CD8-positive, alpha-beta memory T cell (primary cell): ENCODE measurements at regions not wholly inside any gene's neighbourhood (a gene's known extent, or its start where the extent isn't known, plus 50 kb on each side); places are given as distances from the start of the nearest gene placed in this dataset.

Experiments used
- CTCF ChIA-PET: fragments of 350-600 bp; sonication (Branson Sonifier 250); formaldehyde crosslinking; loops from one replicate; lab custom pipeline; 2021; ENCODE audit warnings: antibody characterized with exemption; lab: Charles Lee
- POLR2A ChIA-PET: fragments of 350-600 bp; sonication (Branson Sonifier 250); formaldehyde crosslinking; loops from one replicate; lab custom pipeline; 2021; ENCODE audit warnings: antibody characterized with exemption; lab: Charles Lee
- DNase-seq, 5 donors: peaks; one replicate each; pipeline versions ENCODE4 v3.0.0 to v3.0.0-alpha.2; 2020 to 2022; ENCODE audit warnings: mixed read lengths in 1 of 5
- H3K27ac ChIP-seq: one replicate; pipeline ENCODE4 v1.7.0; 2013; ENCODE audit warnings: low read depth, mild to moderate bottlenecking, low read length, moderate library complexity
- H3K27me3 ChIP-seq: 2 replicates; pipeline ENCODE4 v1.7.0; 2013; ENCODE audit warnings: low read length, mild to moderate bottlenecking; ENCODE audit not compliant: insufficient read depth, poor library complexity, severe bottlenecking
- H3K36me3 ChIP-seq: 2 replicates; pipeline ENCODE4 v1.7.0; 2013; ENCODE audit warnings: mild to moderate bottlenecking, low read length, moderate library complexity; ENCODE audit not compliant: insufficient read depth
- H3K4me1 ChIP-seq: 2 replicates; pipeline ENCODE4 v1.7.0; 2013; ENCODE audit warnings: mild to moderate bottlenecking, low read length, moderate library complexity; ENCODE audit not compliant: insufficient read depth
- H3K4me3 ChIP-seq: 2 replicates; pipeline ENCODE4 v1.7.0; 2013; ENCODE audit warnings: mild to moderate bottlenecking, low read length
- H3K9me3 ChIP-seq: 2 replicates; pipeline ENCODE4 v1.7.0; 2013; ENCODE audit warnings: mild to moderate bottlenecking, low read length
- H3K27ac Mint-ChIP-seq, 8 donors: one replicate each; pipeline ENCODE4 v1.8.0; 2020 to 2021; ENCODE audit warnings: mixed read lengths in 8 of 8, mild to moderate bottlenecking in 6 of 8, inconsistent platforms in 3 of 8, moderate library complexity in 3 of 8
- H3K27me3 Mint-ChIP-seq, 2 donors: one replicate each; pipeline ENCODE4 v1.8.0; 2020 to 2021; ENCODE audit warnings: mixed read lengths in 2 of 2, mild to moderate bottlenecking in 1 of 2, moderate library complexity in 1 of 2
- H3K36me3 Mint-ChIP-seq, 3 donors: one replicate each; pipeline ENCODE4 v1.8.0; 2020 to 2021; ENCODE audit warnings: mixed read lengths in 3 of 3, inconsistent platforms in 1 of 3, mild to moderate bottlenecking in 1 of 3
- H3K4me1 Mint-ChIP-seq, 3 donors: one replicate each; pipeline ENCODE4 v1.8.0; 2020 to 2021; ENCODE audit warnings: mixed read lengths in 3 of 3, inconsistent platforms in 1 of 3, mild to moderate bottlenecking in 1 of 3
- H3K4me3 Mint-ChIP-seq, 7 donors: one replicate each; pipeline ENCODE4 v1.8.0; 2020 to 2021; ENCODE audit warnings: mixed read lengths in 7 of 7, mild to moderate bottlenecking in 6 of 7, moderate library complexity in 4 of 7, inconsistent platforms in 2 of 7
- H3K9me3 Mint-ChIP-seq, 5 donors: one replicate each; pipeline ENCODE4 v1.8.0; 2020 to 2022; ENCODE audit warnings: mixed read lengths in 5 of 5, mild to moderate bottlenecking in 3 of 5, moderate library complexity in 2 of 5, inconsistent platforms in 1 of 5

- no peak for DNase-seq
- no peak overlapping the region for H3K4me3 ChIP-seq
- no peak overlapping the region for H3K27ac ChIP-seq
- CTCF ChIA-PET = no interaction called here
- H3K4me1 ChIP-seq = no peaks in the 10 kb centered on the region
- Mint-ChIP-seq H3K4me3 (no peak overlapping the region), H3K27ac (no peak overlapping the region), H3K36me3 (no peaks in the 10 kb centered on the region), H3K9me3 (peaks cover 0 to 5% (median 2%) of the 10 kb centered on the region in 5 donors), H3K27me3 (peaks cover 0 to 4% of the 10 kb centered on the region in 2 donors), H3K4me1 (no peaks in the 10 kb centered on the region)
- POLR2A ChIA-PET = no interaction called here
- H3K9me3 ChIP-seq = no peaks in the 10 kb centered on the region
- no peaks in the 10 kb centered on the region for H3K36me3 ChIP-seq
- no peaks in the 10 kb centered on the region for H3K27me3 ChIP-seq
These were observed 739.4 kb downstream of the MCTP2 start for GRCh38 chr15:94970802-94971201.

DNA sequence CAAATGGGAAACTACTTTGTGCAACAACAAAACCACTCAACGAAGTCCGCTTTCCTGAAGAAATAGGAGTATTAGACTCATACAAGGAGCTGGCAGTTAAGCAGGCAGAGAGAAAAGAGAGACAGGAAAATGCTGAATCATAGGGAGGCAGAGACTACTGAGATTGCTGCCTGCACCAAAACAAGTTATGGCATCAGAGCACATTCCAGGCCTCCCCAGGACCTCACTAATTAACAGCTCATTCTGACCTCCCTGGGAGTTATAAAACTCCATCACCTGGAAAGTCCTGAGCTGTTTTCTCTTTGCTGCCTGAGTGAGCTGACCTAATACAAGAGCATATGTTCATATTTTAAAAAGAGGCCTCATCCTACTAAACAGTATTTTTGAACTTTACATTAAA, 741.0 kb downstream of the MCTP2 start:
- POLR2A ChIA-PET = no interaction called here
- no peak overlapping the region for H3K4me3 ChIP-seq
- H3K27me3 Mint-ChIP-seq = peaks cover 0 to 3% of the 10 kb centered on the region in 2 donors
- H3K9me3 ChIP-seq = no peaks in the 10 kb centered on the region
- DNase-seq = no peak
- H3K4me1 ChIP-seq = no peaks in the 10 kb centered on the region
- no peak overlapping the region for H3K27ac ChIP-seq
- no peak overlapping the region for H3K4me3 Mint-ChIP-seq
- H3K4me1 Mint-ChIP-seq = no peaks in the 10 kb centered on the region
- H3K27ac Mint-ChIP-seq = no peak overlapping the region
- H3K36me3 Mint-ChIP-seq = no peaks in the 10 kb centered on the region
- CTCF ChIA-PET = no interaction called here
- no peaks in the 10 kb centered on the region for H3K27me3 ChIP-seq
- H3K9me3 Mint-ChIP-seq = peaks cover 0 to 8% (median 2%) of the 10 kb centered on the region in 5 donors
- no peaks in the 10 kb centered on the region for H3K36me3 ChIP-seq

- DNase-seq = no peak
- no peaks in the 10 kb centered on the region for H3K4me1 Mint-ChIP-seq
These were observed 755.7 kb downstream of the MCTP2 start for GRCh38 chr15:94987085-94987484.

GRCh38 chr15:94991718-94992117, 760.4 kb downstream of the MCTP2 start:
- H3K36me3 Mint-ChIP-seq = no peaks in the 10 kb centered on the region
- no peaks in the 10 kb centered on the region for H3K4me1 ChIP-seq
- ChIA-PET POLR2A (no interaction called here), CTCF (no interaction called here)
- no peak for DNase-seq
- H3K27ac ChIP-seq = no peak overlapping the region
- H3K27me3 Mint-ChIP-seq = no peaks in the 10 kb centered on the region
- no peaks in the 10 kb centered on the region for H3K9me3 ChIP-seq
- no peak overlapping the region for H3K4me3 Mint-ChIP-seq
- H3K27ac Mint-ChIP-seq = no peak overlapping the region
- H3K36me3 ChIP-seq = no peaks in the 10 kb centered on the region
- no peaks in the 10 kb centered on the region for H3K4me1 Mint-ChIP-seq
- H3K9me3 Mint-ChIP-seq = peaks cover 0 to 19% (median 0%) of the 10 kb centered on the region in 5 donors
- no peaks in the 10 kb centered on the region for H3K27me3 ChIP-seq
- H3K4me3 ChIP-seq = no peak overlapping the region

More at GRCh38 chr15:94987085-94987484, 755.7 kb downstream of the MCTP2 start:
- Mint-ChIP-seq H3K9me3 (peaks cover 0 to 33% (median 10%) of the 10 kb centered on the region in 5 donors), H3K27ac (no peak overlapping the region), H3K4me3 (no peak overlapping the region), H3K27me3 (no peaks in the 10 kb centered on the region), H3K36me3 (no peaks in the 10 kb centered on the region)
- Histone ChIP-seq H3K36me3 (no peaks in the 10 kb centered on the region), H3K27me3 (no peaks in the 10 kb centered on the region), H3K9me3 (no peaks in the 10 kb centered on the region), H3K4me3 (no peak overlapping the region), H3K4me1 (no peaks in the 10 kb centered on the region), H3K27ac (no peak overlapping the region)
- CTCF ChIA-PET = no interaction called here
- POLR2A ChIA-PET = no interaction called here

- no peaks in the 10 kb centered on the region for H3K27me3 ChIP-seq
- H3K27ac ChIP-seq = no peak overlapping the region
- H3K27ac Mint-ChIP-seq = no peak overlapping the region
- peaks cover 0 to 13% (median 4%) of the 10 kb centered on the region in 5 donors for H3K9me3 Mint-ChIP-seq
- H3K27me3 Mint-ChIP-seq = no peaks in the 10 kb centered on the region
- H3K9me3 ChIP-seq = no peaks in the 10 kb centered on the region
- H3K4me3 ChIP-seq = no peak overlapping the region
- no peak overlapping the region for H3K4me3 Mint-ChIP-seq
- H3K4me1 Mint-ChIP-seq = no peaks in the 10 kb centered on the region
- no peaks in the 10 kb centered on the region for H3K36me3 Mint-ChIP-seq
- DNase-seq = no peak
- POLR2A ChIA-PET = no interaction called here
- no peaks in the 10 kb centered on the region for H3K4me1 ChIP-seq
- CTCF ChIA-PET = no interaction called here
- no peaks in the 10 kb centered on the region for H3K36me3 ChIP-seq
These were observed 778.3 kb downstream of the MCTP2 start for GRCh38 chr15:95009635-95010034.

DNA sequence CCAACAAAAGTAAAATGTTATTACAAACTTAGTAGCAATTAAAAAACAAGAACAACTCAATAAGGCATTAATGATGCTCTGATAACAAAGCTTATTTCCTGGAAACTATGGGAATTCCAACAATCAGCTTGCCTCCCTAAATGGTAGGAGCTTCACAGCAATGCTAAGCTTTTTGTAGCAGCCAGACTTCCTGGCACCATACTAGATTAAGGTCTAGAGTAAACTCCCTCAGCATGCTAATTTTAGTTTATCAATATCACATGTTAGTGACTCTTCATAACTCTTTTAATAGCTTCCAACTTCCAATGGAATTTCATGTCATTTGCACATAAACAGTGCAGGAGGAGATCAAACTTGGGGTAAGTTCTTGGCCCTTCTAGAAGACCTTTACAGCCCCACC, 782.0 kb downstream of the MCTP2 start:
- Mint-ChIP-seq H3K27me3 (no peaks in the 10 kb centered on the region), H3K9me3 (peaks cover 0 to 10% (median 2%) of the 10 kb centered on the region in 5 donors), H3K4me3 (no peak overlapping the region), H3K4me1 (no peaks in the 10 kb centered on the region), H3K27ac (no peak overlapping the region), H3K36me3 (no peaks in the 10 kb centered on the region)
- Histone ChIP-seq H3K9me3 (no peaks in the 10 kb centered on the region), H3K27ac (no peak overlapping the region), H3K27me3 (no peaks in the 10 kb centered on the region), H3K4me1 (no peaks in the 10 kb centered on the region), H3K36me3 (no peaks in the 10 kb centered on the region), H3K4me3 (no peak overlapping the region)
- DNase-seq = no peak
- ChIA-PET POLR2A (no interaction called here), CTCF (no interaction called here)

DNA sequence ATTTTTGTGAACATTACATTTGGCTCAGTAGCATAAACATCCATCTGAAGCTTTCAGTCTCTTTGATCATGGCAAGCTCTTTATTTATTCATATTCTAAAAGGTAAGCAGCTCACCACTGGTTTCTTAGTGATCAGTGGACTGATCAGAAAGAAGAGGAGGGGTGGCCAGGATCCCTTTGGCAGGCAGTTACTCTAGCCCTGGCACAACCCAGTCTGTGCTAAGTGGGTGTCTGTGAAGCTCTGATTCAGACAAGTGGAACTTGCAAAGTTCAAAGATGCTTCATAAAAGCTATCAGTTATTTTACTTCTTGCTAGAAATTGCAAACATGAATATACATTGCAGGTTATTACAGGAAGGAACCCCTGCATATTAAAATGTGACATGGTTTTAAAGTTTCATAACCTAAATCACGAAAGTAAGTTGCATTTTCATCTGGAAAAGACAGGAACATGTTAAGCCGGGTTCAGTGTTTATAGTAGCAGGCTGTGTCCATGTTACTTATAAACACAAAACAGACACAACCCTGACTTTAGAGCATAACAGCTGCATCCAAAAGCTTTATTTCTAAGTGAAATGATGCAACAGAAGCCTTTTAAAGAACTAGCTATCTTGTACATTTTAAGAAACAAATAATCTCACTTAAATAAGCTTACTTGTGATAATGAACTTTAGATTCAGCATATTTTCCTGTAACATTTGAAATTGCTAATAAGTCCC, 785.3 kb downstream of the MCTP2 start:
- H3K36me3 Mint-ChIP-seq = no peaks in the 10 kb centered on the region

GRCh38 chr15:95017666-95018328, 786.4 kb downstream of the MCTP2 start:
- Histone ChIP-seq H3K36me3 (no peaks in the 10 kb centered on the region), H3K4me3 (no peak overlapping the region), H3K27me3 (no peaks in the 10 kb centered on the region), H3K9me3 (no peaks in the 10 kb centered on the region), H3K27ac (no peak overlapping the region), H3K4me1 (no peaks in the 10 kb centered on the region)
- CTCF ChIA-PET = no interaction called here
- peaks cover 0 to 1% of the 10 kb centered on the region in 2 donors for H3K27me3 Mint-ChIP-seq
- no peak overlapping the region for H3K27ac Mint-ChIP-seq
- H3K9me3 Mint-ChIP-seq = peaks cover 0 to 12% (median 4%) of the 10 kb centered on the region in 5 donors
- no peaks in the 10 kb centered on the region for H3K4me1 Mint-ChIP-seq
- no peak for DNase-seq
- POLR2A ChIA-PET = no interaction called here
- no peak overlapping the region for H3K4me3 Mint-ChIP-seq
- no peaks in the 10 kb centered on the region for H3K36me3 Mint-ChIP-seq

More for the DNA sequence above, 785.3 kb downstream of the MCTP2 start:
- Histone ChIP-seq H3K4me3 (no peak overlapping the region), H3K36me3 (no peaks in the 10 kb centered on the region), H3K27me3 (no peaks in the 10 kb centered on the region), H3K9me3 (no peaks in the 10 kb centered on the region), H3K4me1 (no peaks in the 10 kb centered on the region), H3K27ac (no peak overlapping the region)
- peaks cover 0 to 9% (median 2%) of the 10 kb centered on the region in 5 donors for H3K9me3 Mint-ChIP-seq
- H3K4me3 Mint-ChIP-seq = no peak overlapping the region
- no peak for DNase-seq
- POLR2A ChIA-PET = no interaction called here
- CTCF ChIA-PET = no interaction called here
- no peak overlapping the region for H3K27ac Mint-ChIP-seq
- peaks cover 0 to 1% of the 10 kb centered on the region in 2 donors for H3K27me3 Mint-ChIP-seq
- H3K4me1 Mint-ChIP-seq = no peaks in the 10 kb centered on the region
